Neuronal stem cell (in vitro differentiated cells): ENCODE measurements at regions not wholly inside any gene's neighbourhood (a gene's known extent, or its start where the extent isn't known, plus 50 kb on each side); places are given as distances from the start of the nearest gene placed in this dataset.

Experiments
- DNase-seq: peaks from one replicate; pipeline ENCODE4 v3.0.0-alpha.2; 2013; ENCODE audit warnings: low spot score
- H2AFZ ChIP-seq: one replicate; pipeline ENCODE4 v1.6.1; 2013; ENCODE audit warnings: mild to moderate bottlenecking, low read length, inconsistent platforms
- H2AK5ac ChIP-seq: 2 replicates; pipeline ENCODE4 v1.6.1; 2013; ENCODE audit warnings: low read depth, mild to moderate bottlenecking, inconsistent platforms, low read length, moderate library complexity, mixed read lengths
- H2BK120ac ChIP-seq: 2 replicates; pipeline ENCODE4 v1.6.1; 2013; ENCODE audit warnings: low read depth, mild to moderate bottlenecking, inconsistent platforms, low read length, moderate library complexity, mixed read lengths
- H2BK12ac ChIP-seq: one replicate; pipeline ENCODE4 v1.6.1; 2013; ENCODE audit warnings: low read length, inconsistent platforms
- H2BK15ac ChIP-seq: 2 replicates; pipeline ENCODE4 v1.6.1; 2013; ENCODE audit warnings: mild to moderate bottlenecking, low read length, inconsistent platforms, mixed read lengths
- H2BK5ac ChIP-seq: one replicate; pipeline ENCODE4 v1.6.1; 2013; ENCODE audit warnings: inconsistent platforms, mild to moderate bottlenecking, low read length, moderate library complexity
- H3K14ac ChIP-seq: one replicate; pipeline ENCODE4 v1.6.1; 2013; ENCODE audit warnings: low read length, inconsistent platforms
- H3K18ac ChIP-seq: 2 replicates; pipeline ENCODE4 v1.6.1; 2013; ENCODE audit warnings: low read length, inconsistent platforms
- H3K23ac ChIP-seq: 2 replicates; pipeline ENCODE4 v1.6.1; 2013; ENCODE audit warnings: low read depth, mild to moderate bottlenecking, mixed read lengths, low read length, inconsistent platforms; ENCODE audit not compliant: poor library complexity
- H3K27ac ChIP-seq: replicated peaks from 3 replicates; pipeline ENCODE4 v1.5.1; 2013; ENCODE audit warnings: low read length, inconsistent platforms
- H3K27me3 ChIP-seq, 3 experiments: 2 replicates each; pipeline ENCODE4 v1.6.1; 2013; ENCODE audit warnings: low read length in 3 of 3, mild to moderate bottlenecking in 2 of 3, inconsistent platforms in 1 of 3, low read depth in 1 of 3, mixed read lengths in 1 of 3, moderate library complexity in 1 of 3; ENCODE audit not compliant: control insufficient read depth in 3 of 3, insufficient read depth in 3 of 3
- H3K36me3 ChIP-seq, 2 donors: replicated peaks in 1 of 2; 2 replicates each; pipeline ENCODE4 v1.6.1; 2013; ENCODE audit warnings: low read length in 2 of 2; ENCODE audit not compliant: control insufficient read depth in 2 of 2, insufficient read depth in 2 of 2
- H3K4ac ChIP-seq: 2 replicates; pipeline ENCODE4 v1.6.1; 2013; ENCODE audit warnings: inconsistent platforms, mild to moderate bottlenecking, low read length, moderate library complexity
- H3K4me1 ChIP-seq, 2 donors: 1 replicate in 1 of 2; 2 replicates in 1 of 2; pipeline ENCODE4 v1.6.1; 2013; ENCODE audit warnings: low read length in 2 of 2, low read depth in 1 of 2; ENCODE audit not compliant: control insufficient read depth in 2 of 2, insufficient read depth in 1 of 2
- H3K4me2 ChIP-seq: one replicate; pipeline ENCODE4 v1.6.1; 2013; ENCODE audit warnings: mild to moderate bottlenecking, low read length, inconsistent platforms; ENCODE audit not compliant: insufficient read depth, poor library complexity, severe bottlenecking
- H3K4me3 ChIP-seq, 2 donors: 2 replicates each; pipeline ENCODE4 v1.5.1; 2013; ENCODE audit warnings: low read length in 2 of 2, mild to moderate bottlenecking in 2 of 2, inconsistent platforms in 1 of 2, moderate library complexity in 1 of 2
- H3K79me1 ChIP-seq: one replicate; pipeline ENCODE4 v1.6.1; 2013; ENCODE audit warnings: low read depth, mild to moderate bottlenecking, inconsistent platforms, low read length, moderate library complexity
- H3K9ac ChIP-seq: one replicate; pipeline ENCODE4 v1.6.1; 2013; ENCODE audit warnings: mild to moderate bottlenecking, low read depth, low read length, inconsistent platforms; ENCODE audit not compliant: poor library complexity
- H3K9me3 ChIP-seq, 2 donors: replicated peaks in 1 of 2; 2 replicates each; pipeline versions ENCODE3 to v1.6.1; 2013; ENCODE audit warnings: low read length in 2 of 2, mild to moderate bottlenecking in 2 of 2, inconsistent platforms in 1 of 2, low read depth in 1 of 2, mixed read lengths in 1 of 2, moderate library complexity in 1 of 2; ENCODE audit not compliant: control insufficient read depth in 2 of 2, insufficient read depth in 1 of 2
- H4K8ac ChIP-seq: one replicate; pipeline ENCODE4 v1.6.1; 2013; ENCODE audit warnings: low read depth, mild to moderate bottlenecking, inconsistent platforms, low read length, moderate library complexity
- H4K91ac ChIP-seq: one replicate; pipeline ENCODE4 v1.6.1; 2013; ENCODE audit warnings: low read length, low read depth, mild to moderate bottlenecking, inconsistent platforms; ENCODE audit not compliant: poor library complexity
- WGBS, 2 donors: extraction: QIAGEN DNeasy Blood & Tissue Kit; methylation state at CpG; one replicate each; pipeline ENCODE4 v1.1.7; 2013; ENCODE audit warnings: missing lambda C conversion rate in 2 of 2, mixed read lengths in 1 of 2; ENCODE audit not compliant: insufficient read length in 2 of 2, insufficient replicate concordance in 1 of 2; ENCODE audit errors: extremely low coverage in 2 of 2; 5-methylcytosine and 5-hydroxymethylcytosine counted together

DNA sequence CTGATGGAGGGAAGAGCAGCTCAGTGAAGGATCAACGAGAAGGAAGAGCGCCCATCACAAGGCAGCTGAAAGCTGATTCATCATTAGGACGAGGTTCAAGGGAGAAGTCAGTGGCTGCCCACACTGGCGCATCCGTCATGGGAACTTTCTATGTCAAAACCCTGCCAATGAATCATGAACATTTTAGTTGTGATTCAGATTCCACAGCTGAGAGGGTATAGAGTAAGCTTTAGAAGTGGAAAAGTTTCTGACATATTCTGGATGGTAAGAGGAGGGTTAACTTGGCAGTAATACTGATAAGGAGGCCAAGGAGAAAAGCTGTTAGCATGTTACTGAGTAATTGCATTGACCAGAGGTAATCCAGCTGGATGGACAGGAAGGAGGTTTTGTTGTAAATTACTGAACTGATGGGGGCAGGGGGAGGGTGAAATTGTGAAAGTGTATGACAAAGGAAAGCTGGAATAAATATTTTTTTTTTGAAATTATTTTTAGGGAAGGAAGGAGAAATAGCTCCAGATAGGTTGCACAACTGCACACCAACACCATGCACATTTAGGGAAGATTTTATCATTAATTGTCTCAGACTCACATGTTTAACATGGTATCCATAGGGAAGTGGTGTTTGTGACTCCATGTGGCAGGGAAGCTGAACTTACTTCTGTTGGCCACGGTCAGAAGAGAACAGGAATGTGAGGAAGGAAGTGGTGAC is 78.3 kb upstream of the NRP1 start:
- Histone ChIP-seq H3K9me3 (no peaks in the 10 kb centered on the region), H2BK15ac (no peak overlapping the region), H3K9ac (no peak overlapping the region), H3K4me3 (no peak overlapping the region), H3K14ac (no peak overlapping the region), H4K8ac (no peak overlapping the region), H2AK5ac (no peak overlapping the region), H3K36me3 (no peaks in the 10 kb centered on the region), H2AFZ (peak overlapping the region; percentile 39), H3K4me2 (no peak overlapping the region), H2BK5ac (no peak overlapping the region), H3K4ac (no peak overlapping the region), H2BK12ac (no peak overlapping the region), H3K23ac (no peak overlapping the region), H3K79me1 (no peaks in the 10 kb centered on the region), H3K18ac (no peak overlapping the region), H3K27me3 (no peaks in the 10 kb centered on the region), H3K4me1 (no peaks in the 10 kb centered on the region), H2BK120ac (no peak overlapping the region), H4K91ac (no peak overlapping the region), H3K27ac (no peak overlapping the region)
- no CpG with 5 or more reads among the region's 6 CpGs for WGBS, 2 donors
- DNase-seq = no peak

DNA sequence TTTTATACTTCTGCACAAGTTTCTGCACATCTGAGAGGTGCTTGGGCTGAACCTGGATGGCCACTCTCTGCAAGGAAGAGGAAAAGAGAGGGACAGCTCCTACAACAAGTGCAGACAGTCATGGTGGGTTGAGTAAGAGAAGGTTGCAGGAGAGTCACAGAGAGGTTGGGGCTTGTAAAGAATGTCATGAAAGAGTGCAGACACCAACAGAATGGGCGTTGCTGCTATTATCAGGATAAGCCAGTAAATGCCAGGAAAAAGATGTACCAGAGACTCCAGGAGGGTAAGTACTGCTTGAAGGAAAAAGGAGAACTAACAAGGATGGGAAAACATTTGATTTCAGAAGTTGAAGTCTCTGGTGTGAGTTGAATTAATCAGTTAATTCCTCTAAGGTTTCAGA is 77.8 kb upstream of the NRP1 start:
- H2AK5ac ChIP-seq = no peak overlapping the region
- H3K9me3 ChIP-seq = no peaks in the 10 kb centered on the region
- no peak overlapping the region for H2BK5ac ChIP-seq
- no peaks in the 10 kb centered on the region for H3K36me3 ChIP-seq
- H3K14ac ChIP-seq = no peak overlapping the region
- no peak overlapping the region for H2BK15ac ChIP-seq
- no peak overlapping the region for H4K8ac ChIP-seq
- no peak overlapping the region for H2BK12ac ChIP-seq
- H3K4ac ChIP-seq = no peak overlapping the region
- H3K18ac ChIP-seq = no peak overlapping the region
- H2AFZ ChIP-seq = peak overlapping the region; percentile 25
- H2BK120ac ChIP-seq = no peak overlapping the region
- H3K27me3 ChIP-seq = no peaks in the 10 kb centered on the region
- WGBS, 2 donors = no CpG with 5 or more reads among the region's 1 CpG
- no peaks in the 10 kb centered on the region for H3K79me1 ChIP-seq
- no peak overlapping the region for H3K9ac ChIP-seq
- DNase-seq = no peak
- H3K23ac ChIP-seq = no peak overlapping the region
- H3K27ac ChIP-seq = no peak overlapping the region
- H4K91ac ChIP-seq = no peak overlapping the region
- no peak overlapping the region for H3K4me2 ChIP-seq
- no peaks in the 10 kb centered on the region for H3K4me1 ChIP-seq
- no peak overlapping the region for H3K4me3 ChIP-seq

DNA sequence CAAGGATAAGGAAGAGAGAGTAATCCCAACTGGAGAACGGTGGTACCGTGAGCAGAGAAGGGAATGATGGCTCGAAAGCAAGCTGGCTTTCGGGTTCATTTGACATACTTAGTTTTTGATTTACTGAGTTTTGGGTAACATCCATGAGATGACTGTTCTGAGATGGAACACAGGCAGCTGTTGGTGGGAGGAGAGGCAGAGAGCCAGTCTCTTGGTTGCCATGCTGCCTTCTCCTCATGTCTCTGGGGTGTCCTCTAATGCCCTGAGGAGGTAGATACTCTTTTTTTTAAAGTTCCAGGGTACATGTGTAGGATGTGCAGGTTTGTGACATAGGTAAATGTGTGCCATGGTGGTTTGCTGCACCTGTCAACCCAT is 76.4 kb upstream of the NRP1 start:
- no peak overlapping the region for H2AFZ ChIP-seq
- H3K36me3 ChIP-seq = no peaks in the 10 kb centered on the region
- H3K27ac ChIP-seq = no peak overlapping the region
- no peak overlapping the region for H2BK15ac ChIP-seq
- H3K4ac ChIP-seq = no peak overlapping the region
- H3K18ac ChIP-seq = no peak overlapping the region
- no peak overlapping the region for H2BK120ac ChIP-seq
- H3K23ac ChIP-seq = no peak overlapping the region
- H3K27me3 ChIP-seq = no peaks in the 10 kb centered on the region
- no peaks in the 10 kb centered on the region for H3K4me1 ChIP-seq
- H2BK5ac ChIP-seq = no peak overlapping the region
- H4K91ac ChIP-seq = no peak overlapping the region
- H3K4me2 ChIP-seq = no peak overlapping the region
- no CpG with 5 or more reads among the region's 4 CpGs for WGBS, 2 donors
- no peak overlapping the region for H2AK5ac ChIP-seq
- no peak overlapping the region for H3K14ac ChIP-seq
- no peaks in the 10 kb centered on the region for H3K9me3 ChIP-seq
- DNase-seq = no peak
- no peak overlapping the region for H4K8ac ChIP-seq
- H3K4me3 ChIP-seq = no peak overlapping the region
- H3K79me1 ChIP-seq = no peaks in the 10 kb centered on the region
- no peak overlapping the region for H2BK12ac ChIP-seq
- H3K9ac ChIP-seq = no peak overlapping the region

DNA sequence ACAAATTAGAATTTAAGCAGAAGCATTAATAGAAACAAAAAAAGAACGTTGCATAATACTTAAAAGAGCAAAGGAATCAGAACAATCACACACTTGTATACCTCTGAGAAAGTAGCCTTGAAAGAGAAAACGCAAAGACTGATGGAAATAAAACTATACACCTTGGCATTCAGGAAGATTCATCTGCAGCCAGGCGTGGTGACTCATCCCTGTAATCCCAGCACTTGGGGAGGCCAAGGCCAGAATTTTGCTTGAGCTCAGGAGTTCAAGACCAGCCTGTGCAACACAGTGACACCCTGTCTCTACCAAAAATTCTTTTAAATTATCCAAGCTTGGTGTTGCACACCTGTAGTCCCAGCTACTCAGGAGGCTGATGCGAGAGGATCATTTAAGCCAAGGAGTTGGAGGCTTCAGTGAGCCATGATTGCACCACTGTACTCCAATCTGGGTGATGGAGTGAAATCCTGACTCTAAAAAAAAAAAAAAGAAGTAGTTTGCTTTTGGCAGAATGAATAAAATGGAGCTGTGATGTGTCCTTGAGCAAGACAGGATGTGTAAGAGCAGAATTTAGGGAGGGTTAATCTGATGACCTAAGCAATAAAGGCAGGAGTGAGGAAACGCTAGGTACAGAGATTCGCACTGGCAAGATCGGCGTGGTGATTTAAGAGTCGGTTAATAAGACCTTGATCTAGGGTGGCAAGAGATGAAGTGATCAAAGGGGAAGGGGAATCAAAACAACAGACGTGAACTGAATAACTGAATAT is 75.8 kb upstream of the NRP1 start:
- H3K23ac ChIP-seq = no peak overlapping the region
- no CpG with 5 or more reads among the region's 10 CpGs for WGBS, 2 donors

More for the DNA sequence above, 75.8 kb upstream of the NRP1 start:
- Histone ChIP-seq H3K9me3 (no peaks in the 10 kb centered on the region), H3K9ac (no peak overlapping the region), H2AFZ (no peak overlapping the region), H3K4me2 (no peak overlapping the region), H3K18ac (no peak overlapping the region), H3K27ac (no peak overlapping the region), H3K4me1 (no peaks in the 10 kb centered on the region), H2BK15ac (no peak overlapping the region), H4K8ac (no peak overlapping the region), H3K79me1 (no peaks in the 10 kb centered on the region), H2BK5ac (no peak overlapping the region), H4K91ac (no peak overlapping the region), H2BK12ac (no peak overlapping the region), H3K4me3 (no peak overlapping the region), H3K4ac (no peak overlapping the region), H3K27me3 (no peaks in the 10 kb centered on the region), H2AK5ac (no peak overlapping the region), H3K36me3 (no peaks in the 10 kb centered on the region), H3K14ac (no peak overlapping the region), H2BK120ac (no peak overlapping the region)
- no peak for DNase-seq
